ENCODE measurements at regions not wholly inside any gene's neighbourhood (a gene's known extent, or its start where the extent isn't known, plus 50 kb on each side); places are given as distances from the start of the nearest gene placed in this dataset.

- TF ChIP-seq CTCF (conservative IDR thresholded peaks at IDR 0.05) (no peak), ZFX (IDR thresholded peaks at IDR 0.05) (no peak)
Observed at GRCh38 chr14:44339862-44340261, 167.2 kb downstream of the FSCB start.
